ENCODE measurements at regions not wholly inside any gene's neighbourhood (a gene's known extent, or its start where the extent isn't known, plus 50 kb on each side); places are given as distances from the start of the nearest gene placed in this dataset.

DNA sequence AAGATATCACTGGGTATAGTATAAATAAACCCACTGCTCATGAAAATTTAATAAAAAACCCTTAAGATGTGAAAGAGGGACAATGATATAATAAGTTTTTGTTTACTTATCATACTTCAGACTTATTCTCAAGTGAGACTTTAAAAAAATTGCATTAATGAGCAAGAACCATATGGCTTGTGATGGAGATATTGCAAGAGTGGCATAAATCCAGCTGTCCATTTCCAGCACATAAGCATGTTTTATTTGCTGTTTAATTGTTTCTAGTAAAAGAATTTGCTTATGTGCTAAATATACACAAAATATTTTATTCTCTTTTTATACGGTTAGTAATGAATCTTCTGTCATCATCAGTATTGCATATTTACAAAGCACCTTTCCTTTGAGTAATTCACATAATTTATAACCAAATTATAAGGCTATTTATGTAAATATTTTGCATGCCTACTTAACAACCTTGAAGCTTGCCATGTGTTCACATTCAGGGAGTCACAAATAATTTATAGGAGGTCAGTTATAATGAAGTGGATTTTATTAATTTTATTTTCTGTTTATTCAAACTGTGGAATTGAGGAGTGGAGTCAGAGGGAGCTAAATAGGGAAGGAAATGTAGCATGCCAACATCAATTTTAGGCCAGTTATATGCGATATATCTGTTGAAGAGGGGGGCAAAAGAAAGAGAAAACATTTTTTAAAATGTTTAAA lies 318.5 kb upstream of the CWC22 start:
- Mint-ChIP-seq H3K9me3 (peaks cover 6% of the 10 kb centered on the region), H3K27me3 (ENCODE audit: insufficient read depth) (peaks cover 8% of the 10 kb centered on the region), H3K4me3 (no peak overlapping the region), H3K27ac (no peak overlapping the region), H3K36me3 (ENCODE audit: low read depth) (peaks cover 4% of the 10 kb centered on the region), H3K4me1 (peaks cover 12% of the 10 kb centered on the region)
- Histone ChIP-seq H3K9me3 (ENCODE audit: control insufficient read depth, low read length) (peaks cover 14% of the 10 kb centered on the region), H3K4me1 (ENCODE audit: control insufficient read depth, insufficient read depth, low read length) (no peaks in the 10 kb centered on the region), H3K9ac (ENCODE audit: extremely low read depth, low read length, poor library complexity, severe bottlenecking) (no peak overlapping the region), H3K4me3 (ENCODE audit: low read length) (no peak overlapping the region), H3K36me3 (ENCODE audit: control insufficient read depth, insufficient read depth, low read length) (no peaks in the 10 kb centered on the region), H3K27ac (ENCODE audit: low read depth, low read length) (no peak overlapping the region), H3K27me3 (ENCODE audit: control insufficient read depth, insufficient read depth, low read length, poor library complexity, severe bottlenecking) (no peaks in the 10 kb centered on the region)
- TF ChIP-seq, protein P1, sequence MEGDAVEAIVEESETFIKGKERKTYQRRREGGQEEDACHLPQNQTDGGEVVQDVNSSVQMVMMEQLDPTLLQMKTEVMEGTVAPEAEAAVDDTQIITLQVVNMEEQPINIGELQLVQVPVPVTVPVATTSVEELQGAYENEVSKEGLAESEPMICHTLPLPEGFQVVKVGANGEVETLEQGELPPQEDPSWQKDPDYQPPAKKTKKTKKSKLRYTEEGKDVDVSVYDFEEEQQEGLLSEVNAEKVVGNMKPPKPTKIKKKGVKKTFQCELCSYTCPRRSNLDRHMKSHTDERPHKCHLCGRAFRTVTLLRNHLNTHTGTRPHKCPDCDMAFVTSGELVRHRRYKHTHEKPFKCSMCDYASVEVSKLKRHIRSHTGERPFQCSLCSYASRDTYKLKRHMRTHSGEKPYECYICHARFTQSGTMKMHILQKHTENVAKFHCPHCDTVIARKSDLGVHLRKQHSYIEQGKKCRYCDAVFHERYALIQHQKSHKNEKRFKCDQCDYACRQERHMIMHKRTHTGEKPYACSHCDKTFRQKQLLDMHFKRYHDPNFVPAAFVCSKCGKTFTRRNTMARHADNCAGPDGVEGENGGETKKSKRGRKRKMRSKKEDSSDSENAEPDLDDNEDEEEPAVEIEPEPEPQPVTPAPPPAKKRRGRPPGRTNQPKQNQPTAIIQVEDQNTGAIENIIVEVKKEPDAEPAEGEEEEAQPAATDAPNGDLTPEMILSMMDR (conservative IDR thresholded peaks at IDR 0.05), result no peak
- DNase-seq, result no peak
- WGBS, 2 experiments (ENCODE audit: insufficient coverage in 1 of 2, insufficient read length in 1 of 2), result 86 to 100% methylated on average over 1 of the region's 2 CpGs

GRCh38 chr2:180324182-180324581 lies 317.1 kb upstream of the CWC22 start:
- TF ChIP-seq, protein P1 (conservative IDR thresholded peaks at IDR 0.05), result no peak
- Histone ChIP-seq H3K4me3 (ENCODE audit: low read length) (no peak overlapping the region), H3K9me3 (ENCODE audit: control insufficient read depth, low read length) (peaks cover 24% of the 10 kb centered on the region), H3K9ac (ENCODE audit: extremely low read depth, low read length, poor library complexity, severe bottlenecking) (no peak overlapping the region), H3K36me3 (ENCODE audit: control insufficient read depth, insufficient read depth, low read length) (no peaks in the 10 kb centered on the region), H3K27ac (ENCODE audit: low read depth, low read length) (no peak overlapping the region), H3K27me3 (ENCODE audit: control insufficient read depth, insufficient read depth, low read length, poor library complexity, severe bottlenecking) (no peaks in the 10 kb centered on the region), H3K4me1 (ENCODE audit: control insufficient read depth, insufficient read depth, low read length) (no peaks in the 10 kb centered on the region)
- H3K27ac Mint-ChIP-seq, result no peak overlapping the region
- peaks cover 16% of the 10 kb centered on the region for H3K9me3 Mint-ChIP-seq
- H3K36me3 Mint-ChIP-seq (ENCODE audit: low read depth), result peaks cover 9% of the 10 kb centered on the region
- DNase-seq, result no peak
- H3K4me3 Mint-ChIP-seq, result no peak overlapping the region
- peaks cover 11% of the 10 kb centered on the region for H3K4me1 Mint-ChIP-seq
- peaks cover 10% of the 10 kb centered on the region for H3K27me3 Mint-ChIP-seq (ENCODE audit: insufficient read depth)

- Mint-ChIP-seq H3K36me3 (ENCODE audit: low read depth) (peaks cover 9% of the 10 kb centered on the region), H3K27me3 (ENCODE audit: insufficient read depth) (peaks cover 10% of the 10 kb centered on the region), H3K4me3 (no peak overlapping the region), H3K4me1 (peaks cover 6% of the 10 kb centered on the region), H3K9me3 (peaks cover 16% of the 10 kb centered on the region), H3K27ac (no peak overlapping the region)
- Histone ChIP-seq H3K27ac (ENCODE audit: low read depth, low read length) (no peak overlapping the region), H3K36me3 (ENCODE audit: control insufficient read depth, insufficient read depth, low read length) (no peaks in the 10 kb centered on the region), H3K9ac (ENCODE audit: extremely low read depth, low read length, poor library complexity, severe bottlenecking) (no peak overlapping the region), H3K4me3 (ENCODE audit: low read length) (no peak overlapping the region), H3K4me1 (ENCODE audit: control insufficient read depth, insufficient read depth, low read length) (no peaks in the 10 kb centered on the region), H3K27me3 (ENCODE audit: control insufficient read depth, insufficient read depth, low read length, poor library complexity, severe bottlenecking) (no peaks in the 10 kb centered on the region), H3K9me3 (ENCODE audit: control insufficient read depth, low read length) (peaks cover 24% of the 10 kb centered on the region)
- TF ChIP-seq, protein P1 (conservative IDR thresholded peaks at IDR 0.05), result no peak
- no peak for DNase-seq
These were observed 315.7 kb upstream of the CWC22 start for GRCh38 chr2:180322781-180323180.
